ENCODE measurements at regions not wholly inside any gene's neighbourhood (a gene's known extent, or its start where the extent isn't known, plus 50 kb on each side); places are given as distances from the start of the nearest gene placed in this dataset.
"Not testable (repeated sequence)": the region's sequence is repeated elsewhere in the genome, so short reads cannot be mapped to it uniquely, and the experiment has no call there.

- intact Hi-C loops (cut with DNase I): no loop called here
- no peak overlapping the region for H3K4me3 ChIP-seq (ENCODE audit: low read length in 2 of 2)
- WGBS, 2 donors: 96 to 97% methylated on average over 1 of the region's 1 CpG
- H3K27me3 ChIP-seq (ENCODE audit: control insufficient read depth in 1 of 2, insufficient read depth in 2 of 2, low read length in 1 of 2): no peaks in the 10 kb centered on the region
- no peak for ATAC-seq (ENCODE audit: low FRiP score)
- DNase-seq: no peak
- H3K4me1 ChIP-seq (ENCODE audit: control insufficient read depth in 1 of 2, insufficient read depth in 2 of 2, low read length in 2 of 2): no peaks in the 10 kb centered on the region
- no peaks in the 10 kb centered on the region for H3K9me3 ChIP-seq (ENCODE audit: control insufficient read depth, low read length)
- H3K27ac ChIP-seq (ENCODE audit: low read depth in 1 of 2, low read length in 2 of 2): no peak overlapping the region
- no peaks in the 10 kb centered on the region for H3K36me3 ChIP-seq (ENCODE audit: control insufficient read depth in 1 of 2, insufficient read depth in 2 of 2, low read length in 1 of 2)
Observed at GRCh38 chr5:104352954-104353353, 790.4 kb upstream of the NUDT12 start.

GRCh38 chr5:104347119-104347708 is 784.6 kb upstream of the NUDT12 start:
- no peaks in the 10 kb centered on the region for H3K4me1 ChIP-seq (ENCODE audit: control insufficient read depth in 1 of 2, insufficient read depth in 2 of 2, low read length in 2 of 2)
- intact Hi-C loops (cut with DNase I): no loop called here
- 9 to 14% methylated on average over 1 of the region's 1 CpG for WGBS, 2 donors

GRCh38 chr5:104345222-104346016 is 782.8 kb upstream of the NUDT12 start:
- H3K4me3 ChIP-seq (ENCODE audit: low read length in 2 of 2): no peak overlapping the region
- intact Hi-C loops (cut with DNase I): no loop called here
- H3K36me3 ChIP-seq (ENCODE audit: control insufficient read depth in 1 of 2, insufficient read depth in 2 of 2, low read length in 1 of 2): no peaks in the 10 kb centered on the region
- no peak for ATAC-seq (ENCODE audit: low FRiP score)
- no peaks in the 10 kb centered on the region for H3K4me1 ChIP-seq (ENCODE audit: control insufficient read depth in 1 of 2, insufficient read depth in 2 of 2, low read length in 2 of 2)
- H3K9me3 ChIP-seq (ENCODE audit: control insufficient read depth, low read length): no peaks in the 10 kb centered on the region
- no peak for DNase-seq
- 55 to 62% methylated on average over 7 of the region's 7 CpGs for WGBS, 2 donors
- H3K27ac ChIP-seq (ENCODE audit: low read depth in 1 of 2, low read length in 2 of 2): no peak overlapping the region
- H3K27me3 ChIP-seq (ENCODE audit: control insufficient read depth in 1 of 2, insufficient read depth in 2 of 2, low read length in 1 of 2): no peaks in the 10 kb centered on the region

More at GRCh38 chr5:104347119-104347708, 784.6 kb upstream of the NUDT12 start:
- Histone ChIP-seq H3K27ac (ENCODE audit: low read depth in 1 of 2, low read length in 2 of 2) (no peak overlapping the region), H3K27me3 (ENCODE audit: control insufficient read depth in 1 of 2, insufficient read depth in 2 of 2, low read length in 1 of 2) (no peaks in the 10 kb centered on the region), H3K9me3 (ENCODE audit: control insufficient read depth, low read length) (no peaks in the 10 kb centered on the region), H3K4me3 (ENCODE audit: low read length in 2 of 2) (no peak overlapping the region), H3K36me3 (ENCODE audit: control insufficient read depth in 1 of 2, insufficient read depth in 2 of 2, low read length in 1 of 2) (no peaks in the 10 kb centered on the region)
- DNase-seq (no peak), ATAC-seq (ENCODE audit: low FRiP score) (no peak)

GRCh38 chr5:104344809-104345208 is 782.2 kb upstream of the NUDT12 start:
- 63% methylated on average over 2 of the region's 2 CpGs for WGBS, 2 donors

GRCh38 chr5:104327801-104328200 is 765.2 kb upstream of the NUDT12 start:
- Histone ChIP-seq H3K4me1 (ENCODE audit: control insufficient read depth in 1 of 2, insufficient read depth in 2 of 2, low read length in 2 of 2) (no peaks in the 10 kb centered on the region), H3K9me3 (ENCODE audit: control insufficient read depth, low read length) (peaks cover 1% of the 10 kb centered on the region), H3K27ac (ENCODE audit: low read depth in 1 of 2, low read length in 2 of 2) (no peak overlapping the region), H3K36me3 (ENCODE audit: control insufficient read depth in 1 of 2, insufficient read depth in 2 of 2, low read length in 1 of 2) (no peaks in the 10 kb centered on the region), H3K4me3 (ENCODE audit: low read length in 2 of 2) (no peak overlapping the region), H3K27me3 (ENCODE audit: control insufficient read depth in 1 of 2, insufficient read depth in 2 of 2, low read length in 1 of 2) (no peaks in the 10 kb centered on the region)
- 12 to 15% methylated on average over 1 of the region's 1 CpG for WGBS, 2 donors
- DNase-seq (no peak), ATAC-seq (ENCODE audit: low FRiP score) (no peak)
- intact Hi-C loops (cut with DNase I): no loop called here

More at GRCh38 chr5:104344809-104345208, 782.2 kb upstream of the NUDT12 start:
- DNase-seq: no peak
- Histone ChIP-seq H3K27me3 (ENCODE audit: control insufficient read depth in 1 of 2, insufficient read depth in 2 of 2, low read length in 1 of 2) (no peaks in the 10 kb centered on the region), H3K4me1 (ENCODE audit: control insufficient read depth in 1 of 2, insufficient read depth in 2 of 2, low read length in 2 of 2) (no peaks in the 10 kb centered on the region), H3K4me3 (ENCODE audit: low read length in 2 of 2) (no peak overlapping the region), H3K36me3 (ENCODE audit: control insufficient read depth in 1 of 2, insufficient read depth in 2 of 2, low read length in 1 of 2) (no peaks in the 10 kb centered on the region), H3K9me3 (ENCODE audit: control insufficient read depth, low read length) (no peaks in the 10 kb centered on the region), H3K27ac (ENCODE audit: low read depth in 1 of 2, low read length in 2 of 2) (no peak overlapping the region)
- intact Hi-C loops (cut with DNase I): no loop called here
- no peak for ATAC-seq (ENCODE audit: low FRiP score)

GRCh38 chr5:104326966-104327365 is 764.4 kb upstream of the NUDT12 start:
- DNase-seq (no peak), ATAC-seq (ENCODE audit: low FRiP score) (no peak)
- Histone ChIP-seq H3K27me3 (ENCODE audit: control insufficient read depth in 1 of 2, insufficient read depth in 2 of 2, low read length in 1 of 2) (no peaks in the 10 kb centered on the region), H3K4me3 (ENCODE audit: low read length in 2 of 2) (no peak overlapping the region), H3K27ac (ENCODE audit: low read depth in 1 of 2, low read length in 2 of 2) (no peak overlapping the region), H3K9me3 (ENCODE audit: control insufficient read depth, low read length) (peaks cover 1% of the 10 kb centered on the region), H3K36me3 (ENCODE audit: control insufficient read depth in 1 of 2, insufficient read depth in 2 of 2, low read length in 1 of 2) (no peaks in the 10 kb centered on the region), H3K4me1 (ENCODE audit: control insufficient read depth in 1 of 2, insufficient read depth in 2 of 2, low read length in 2 of 2) (no peaks in the 10 kb centered on the region)
- intact Hi-C loops (cut with DNase I): no loop called here

- DNase-seq (no peak), ATAC-seq (ENCODE audit: low FRiP score) (no peak)
- intact Hi-C loops (cut with DNase I): no loop called here
- peaks cover under 1% of the 10 kb centered on the region for H3K9me3 ChIP-seq (ENCODE audit: control insufficient read depth, low read length)
- no peak overlapping the region for H3K27ac ChIP-seq (ENCODE audit: low read depth in 1 of 2, low read length in 2 of 2)
- WGBS, 2 donors: 94 to 97% methylated on average over 2 of the region's 2 CpGs
- no peaks in the 10 kb centered on the region for H3K4me1 ChIP-seq (ENCODE audit: control insufficient read depth in 1 of 2, insufficient read depth in 2 of 2, low read length in 2 of 2)
- no peaks in the 10 kb centered on the region for H3K27me3 ChIP-seq (ENCODE audit: control insufficient read depth in 1 of 2, insufficient read depth in 2 of 2, low read length in 1 of 2)
- no peaks in the 10 kb centered on the region for H3K36me3 ChIP-seq (ENCODE audit: control insufficient read depth in 1 of 2, insufficient read depth in 2 of 2, low read length in 1 of 2)
- no peak overlapping the region for H3K4me3 ChIP-seq (ENCODE audit: low read length in 2 of 2)
Observed at GRCh38 chr5:104325356-104325755, 762.8 kb upstream of the NUDT12 start.

- ATAC-seq (ENCODE audit: low FRiP score); H3K9me3 ChIP-seq (ENCODE audit: control insufficient read depth, low read length); intact Hi-C loops (cut with DNase I): not testable (repeated sequence)
Observed at GRCh38 chr5:104316676-104317075, 754.1 kb upstream of the NUDT12 start.

GRCh38 chr5:104312481-104312880 is 749.9 kb upstream of the NUDT12 start:
- no peaks in the 10 kb centered on the region for H3K9me3 ChIP-seq (ENCODE audit: control insufficient read depth, low read length)
- no peak overlapping the region for H3K27ac ChIP-seq (ENCODE audit: low read depth in 1 of 2, low read length in 2 of 2)
- ATAC-seq (ENCODE audit: low FRiP score) (no peak), DNase-seq (no peak)
- WGBS, 2 donors: 21 to 54% methylated on average over 1 of the region's 1 CpG
- no peak overlapping the region for H3K4me3 ChIP-seq (ENCODE audit: low read length in 2 of 2)
- no peaks in the 10 kb centered on the region for H3K27me3 ChIP-seq (ENCODE audit: control insufficient read depth in 1 of 2, insufficient read depth in 2 of 2, low read length in 1 of 2)
- no peaks in the 10 kb centered on the region for H3K4me1 ChIP-seq (ENCODE audit: control insufficient read depth in 1 of 2, insufficient read depth in 2 of 2, low read length in 2 of 2)
- intact Hi-C loops (cut with DNase I): no loop called here
- no peaks in the 10 kb centered on the region for H3K36me3 ChIP-seq (ENCODE audit: control insufficient read depth in 1 of 2, insufficient read depth in 2 of 2, low read length in 1 of 2)

More at GRCh38 chr5:104316676-104317075, 754.1 kb upstream of the NUDT12 start:
- not testable (repeated sequence) for H3K4me1 ChIP-seq (ENCODE audit: control insufficient read depth in 1 of 2, insufficient read depth in 2 of 2, low read length in 2 of 2); H3K36me3 ChIP-seq (ENCODE audit: control insufficient read depth in 1 of 2, insufficient read depth in 2 of 2, low read length in 1 of 2); H3K27me3 ChIP-seq (ENCODE audit: control insufficient read depth in 1 of 2, insufficient read depth in 2 of 2, low read length in 1 of 2); H3K4me3 ChIP-seq (ENCODE audit: low read length in 2 of 2); DNase-seq; H3K27ac ChIP-seq (ENCODE audit: low read depth in 1 of 2, low read length in 2 of 2)

Measured in aorta (tissue), 5 donors.